A172 (cell line): ENCODE measurements at regions not wholly inside any gene's neighbourhood (a gene's known extent, or its start where the extent isn't known, plus 50 kb on each side); places are given as distances from the start of the nearest gene placed in this dataset.

Experiments
- DNase-seq: peaks from one replicate; pipeline ENCODE4 v3.0.0-alpha.2; 2015; ENCODE audit warnings: low spot score

- no peak for DNase-seq
Observed at GRCh38 chr12:32047357-32048212, 59.1 kb upstream of the BICD1 start.

- no peak for DNase-seq
Observed at GRCh38 chr12:32048791-32049190, 57.9 kb upstream of the BICD1 start.

DNA sequence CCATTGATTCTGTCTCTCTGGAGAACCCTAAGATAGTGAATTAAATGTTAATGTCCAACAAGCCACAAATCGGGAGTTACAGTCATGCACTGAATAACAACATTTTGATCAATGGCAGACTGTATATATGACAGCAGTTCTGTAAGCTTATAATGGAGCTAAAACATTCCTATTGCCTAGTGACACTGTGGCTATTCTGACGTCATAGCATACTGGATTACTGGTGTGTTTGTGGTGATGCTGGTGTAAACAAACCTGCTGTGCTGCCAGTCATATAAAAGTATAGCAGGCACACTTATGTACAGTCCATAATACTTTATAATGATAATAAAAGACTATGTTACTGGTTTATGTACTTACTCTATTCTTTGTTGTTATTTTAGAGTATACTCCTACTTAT lies 56.7 kb upstream of the BICD1 start:
- no peak for DNase-seq

- peak; percentile 93 for DNase-seq
Observed at GRCh38 chr12:32051511-32052211, 55.0 kb upstream of the BICD1 start.

GRCh38 chr12:32052212-32052713 lies 54.4 kb upstream of the BICD1 start:
- DNase-seq: no peak

DNA sequence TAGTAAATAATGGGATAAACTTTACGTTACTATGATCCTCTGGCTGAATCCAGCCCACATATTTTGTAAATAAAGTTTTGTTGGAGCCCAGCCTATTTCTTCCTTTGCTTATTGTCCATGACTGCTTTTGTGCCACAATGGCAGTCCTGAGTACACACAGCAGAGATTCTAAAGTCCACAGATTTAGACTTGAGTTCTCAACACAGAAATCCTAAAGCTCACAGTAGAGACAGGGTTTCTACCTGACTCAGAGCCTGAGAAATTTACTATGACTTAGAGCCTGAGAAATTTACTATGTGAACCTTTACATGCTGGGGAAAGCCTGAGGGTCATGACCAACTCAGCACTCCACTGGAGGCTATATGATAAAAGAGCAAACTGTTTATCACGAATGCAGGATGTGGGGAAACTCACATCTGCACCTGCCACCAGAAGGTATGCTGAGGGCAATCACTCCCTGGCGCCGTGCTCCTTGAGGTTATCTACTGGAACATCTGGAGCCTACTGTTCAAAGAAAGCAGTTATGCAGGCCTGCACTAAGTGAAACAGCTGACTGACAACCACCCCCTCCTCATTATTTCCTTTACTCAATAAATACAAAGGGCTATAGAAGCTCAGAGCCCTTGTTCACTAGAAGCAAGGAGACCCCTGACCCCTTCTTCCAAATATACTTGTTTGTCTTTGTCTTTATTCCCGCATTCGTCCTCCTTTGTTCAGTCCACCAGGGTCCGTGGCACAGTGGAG lies 52.6 kb upstream of the BICD1 start:
- DNase-seq: no peak
